A673 (cell line): ENCODE measurements at regions not wholly inside any gene's neighbourhood (a gene's known extent, or its start where the extent isn't known, plus 50 kb on each side); places are given as distances from the start of the nearest gene placed in this dataset.

Experiments
- BruUV-seq: library from RNA; stranded (reverse); fragments of 400-500 nt; replicated peaks from 2 replicates; lab custom pipeline; 2021; lab: Mats Ljungman, UMichigan
- CTCF ChIA-PET: fragments of 300-600 bp; sonication (Branson Sonifier 250); formaldehyde crosslinking; loops from one replicate; lab custom pipeline; 2022; ENCODE audit warnings: antibody characterized with exemption; lab: Charles Lee
- POLR2A ChIA-PET: fragments of 300-600 bp; sonication (Branson Sonifier 250); formaldehyde crosslinking; loops from one replicate; lab custom pipeline; 2022; ENCODE audit warnings: antibody characterized with exemption; ENCODE audit not compliant: low non-redundant PET; lab: Charles Lee
- DNase-seq: peaks from one replicate; pipeline ENCODE4 v3.0.0-alpha.2; 2015; ENCODE audit warnings: low spot score
- H3K27ac ChIP-seq: fragments of 200-600 bp; sonication (generic); 2 replicates; pipeline ENCODE4 v1.5.1; 2016; ENCODE audit warnings: mixed run types, low read depth, mild to moderate bottlenecking, mixed read lengths, antibody characterized with exemption, low read length; ENCODE audit not compliant: poor library complexity, severe bottlenecking
- H3K27me3 ChIP-seq: fragments of 200-600 bp; sonication (generic); replicated peaks from 2 replicates; pipeline ENCODE4 v1.6.1; 2017; ENCODE audit warnings: mixed run types, low read depth, mild to moderate bottlenecking, mixed read lengths, antibody characterized with exemption, low read length; ENCODE audit not compliant: insufficient read depth, poor library complexity
- H3K36me3 ChIP-seq: fragments of 200-600 bp; sonication (generic); 2 replicates; pipeline ENCODE4 v1.6.1; 2016; ENCODE audit warnings: mixed run types, mild to moderate bottlenecking, mixed read lengths, antibody characterized with exemption, low read length; ENCODE audit not compliant: insufficient read depth, poor library complexity, severe bottlenecking
- H3K4me1 ChIP-seq: fragments of 200-600 bp; sonication (generic); 2 replicates; pipeline ENCODE4 v1.6.1; 2017; ENCODE audit warnings: mixed run types, mild to moderate bottlenecking, mixed read lengths, antibody characterized with exemption, low read length; ENCODE audit not compliant: insufficient read depth, poor library complexity, severe bottlenecking
- H3K4me3 ChIP-seq: fragments of 200-600 bp; sonication (generic); 2 replicates; pipeline ENCODE4 v1.5.1; 2016; ENCODE audit warnings: low read depth, mixed run types, mild to moderate bottlenecking, mixed read lengths, low read length; ENCODE audit not compliant: poor library complexity, severe bottlenecking
- H3K9me3 ChIP-seq: fragments of 200-600 bp; sonication (generic); 2 replicates; pipeline ENCODE4 v1.6.1; 2016; ENCODE audit warnings: mixed run types, low read depth, mild to moderate bottlenecking, mixed read lengths, antibody characterized with exemption, low read length; ENCODE audit not compliant: poor library complexity, severe bottlenecking
- EZH2 ChIP-seq: fragments of 200-600 bp; sonication (generic); IDR thresholded peaks from 2 replicates; pipeline ENCODE4 v1.6.1; 2017; ENCODE audit warnings: borderline replicate concordance, low read depth, mild to moderate bottlenecking, mixed read lengths, antibody characterized with exemption, low read length; ENCODE audit not compliant: poor library complexity, severe bottlenecking
- intact Hi-C: fragments of 100-400 bp; cut with micrococcal nuclease; formaldehyde crosslinking; loops from one replicate; pipeline ENCODE4 v1.10.0; 2022; ENCODE audit not compliant: unreplicated experiment
- TF ChIP-seq, protein P1 (sequence below): fragments of 300-800, 200-600 bp; sonication (generic); conservative IDR thresholded peaks from 2 replicates; pipeline ENCODE4 v1.5.1; 2017; ENCODE audit warnings: low read depth, mild to moderate bottlenecking, antibody characterized with exemption, low read length, moderate library complexity, mixed read lengths

DNA sequence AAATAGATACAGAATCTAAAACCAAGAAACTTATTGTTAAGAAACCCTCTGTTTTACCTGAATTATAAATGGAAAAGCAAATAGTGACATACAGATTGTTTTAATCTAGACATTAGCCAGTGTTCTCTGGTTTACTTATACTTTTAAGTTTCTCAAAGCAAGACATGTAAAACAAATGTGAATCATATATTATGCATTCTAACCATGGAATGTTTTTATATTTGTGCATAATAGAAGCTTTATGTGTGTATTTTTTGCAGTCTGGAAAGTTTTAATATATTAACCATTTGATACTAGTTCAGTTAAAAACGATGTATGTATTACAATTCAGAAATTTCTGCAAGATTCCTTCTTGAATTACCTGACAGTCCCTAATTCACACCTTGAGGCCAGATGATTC, 150.6 kb upstream of the TMEM72 start:
- Histone ChIP-seq H3K27ac (no peak overlapping the region), H3K4me1 (no peaks in the 10 kb centered on the region), H3K36me3 (no peaks in the 10 kb centered on the region), H3K9me3 (no peaks in the 10 kb centered on the region), H3K27me3 (no peaks in the 10 kb centered on the region), H3K4me3 (no peak overlapping the region)
- intact Hi-C loops = no loop called here
- no peak for DNase-seq
- CTCF ChIA-PET = no interaction called here
- no peak for TF ChIP-seq EZH2
- TF ChIP-seq, protein P1, sequence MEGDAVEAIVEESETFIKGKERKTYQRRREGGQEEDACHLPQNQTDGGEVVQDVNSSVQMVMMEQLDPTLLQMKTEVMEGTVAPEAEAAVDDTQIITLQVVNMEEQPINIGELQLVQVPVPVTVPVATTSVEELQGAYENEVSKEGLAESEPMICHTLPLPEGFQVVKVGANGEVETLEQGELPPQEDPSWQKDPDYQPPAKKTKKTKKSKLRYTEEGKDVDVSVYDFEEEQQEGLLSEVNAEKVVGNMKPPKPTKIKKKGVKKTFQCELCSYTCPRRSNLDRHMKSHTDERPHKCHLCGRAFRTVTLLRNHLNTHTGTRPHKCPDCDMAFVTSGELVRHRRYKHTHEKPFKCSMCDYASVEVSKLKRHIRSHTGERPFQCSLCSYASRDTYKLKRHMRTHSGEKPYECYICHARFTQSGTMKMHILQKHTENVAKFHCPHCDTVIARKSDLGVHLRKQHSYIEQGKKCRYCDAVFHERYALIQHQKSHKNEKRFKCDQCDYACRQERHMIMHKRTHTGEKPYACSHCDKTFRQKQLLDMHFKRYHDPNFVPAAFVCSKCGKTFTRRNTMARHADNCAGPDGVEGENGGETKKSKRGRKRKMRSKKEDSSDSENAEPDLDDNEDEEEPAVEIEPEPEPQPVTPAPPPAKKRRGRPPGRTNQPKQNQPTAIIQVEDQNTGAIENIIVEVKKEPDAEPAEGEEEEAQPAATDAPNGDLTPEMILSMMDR = no peak
- POLR2A ChIA-PET = no interaction called here
- no TSS peak for BruUV-seq

DNA sequence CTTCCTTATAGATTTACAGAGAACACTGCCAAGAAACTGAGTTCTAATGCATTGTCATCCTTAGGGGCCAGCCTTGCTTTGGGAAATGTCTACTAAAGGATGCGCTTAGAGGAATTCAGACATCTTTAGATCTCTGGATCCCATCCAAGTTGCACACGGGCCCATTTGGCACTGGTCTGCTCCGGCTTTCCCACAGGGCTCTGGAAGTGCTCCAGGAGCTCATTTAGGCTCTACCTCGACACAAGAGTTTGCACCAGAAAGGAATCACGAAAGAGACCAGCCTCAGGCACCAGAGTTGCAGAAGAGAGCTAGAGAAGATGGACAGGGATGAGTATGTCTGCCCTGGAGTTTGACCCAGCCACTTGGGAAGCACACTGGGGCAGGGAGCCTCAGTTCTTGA, 150.1 kb upstream of the TMEM72 start:
- Histone ChIP-seq H3K27ac (no peak overlapping the region), H3K4me1 (no peaks in the 10 kb centered on the region), H3K4me3 (no peak overlapping the region), H3K36me3 (no peaks in the 10 kb centered on the region), H3K27me3 (no peaks in the 10 kb centered on the region), H3K9me3 (no peaks in the 10 kb centered on the region)
- ChIA-PET CTCF (no interaction called here), POLR2A (no interaction called here)
- TF ChIP-seq, protein P1 = no peak
- no peak for TF ChIP-seq EZH2
- BruUV-seq = no TSS peak
- intact Hi-C loops = no loop called here
- no peak for DNase-seq

DNA sequence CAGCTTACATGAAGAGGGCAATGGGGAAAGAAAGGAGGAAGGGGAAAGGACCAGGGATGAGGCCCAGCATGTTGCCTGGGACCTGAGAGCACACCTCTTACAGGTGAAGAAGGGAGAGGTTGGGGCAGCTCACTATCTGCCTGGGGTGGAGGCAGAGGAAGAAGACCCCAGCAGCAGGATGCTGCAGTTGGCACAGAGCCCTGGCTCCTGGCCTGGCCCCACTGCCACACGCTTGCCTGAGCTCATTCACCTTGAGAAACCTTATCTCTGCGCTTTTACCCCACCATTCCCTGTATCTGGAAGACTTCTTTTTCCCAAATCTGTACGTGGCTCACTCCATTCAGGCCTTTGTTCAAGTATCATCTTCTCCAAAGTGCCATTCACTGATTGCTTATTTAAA, 147.8 kb upstream of the TMEM72 start:
- CTCF ChIA-PET = no interaction called here
- no peaks in the 10 kb centered on the region for H3K36me3 ChIP-seq
- intact Hi-C loops = no loop called here
- no peaks in the 10 kb centered on the region for H3K27me3 ChIP-seq
- no TSS peak for BruUV-seq
- POLR2A ChIA-PET = no interaction called here
- no peak for DNase-seq
- no peaks in the 10 kb centered on the region for H3K4me1 ChIP-seq
- H3K9me3 ChIP-seq = no peaks in the 10 kb centered on the region
- no peak overlapping the region for H3K27ac ChIP-seq
- TF ChIP-seq EZH2 = no peak
- TF ChIP-seq, protein P1 = no peak
- no peak overlapping the region for H3K4me3 ChIP-seq
